WTC11 (cell line): ENCODE measurements at regions not wholly inside any gene's neighbourhood (a gene's known extent, or its start where the extent isn't known, plus 50 kb on each side); places are given as distances from the start of the nearest gene placed in this dataset.

Source experiments
- ATAC-seq: fragments of 200-7000 bp; cut with Tn5 transposase; 2 replicates; pipeline ENCODE4 v1.10.0; 2021; ENCODE audit warnings: mild to moderate bottlenecking, moderate library complexity
- CTCF ChIA-PET: fragments of 300-600 bp; sonication (Branson Sonifier 250); formaldehyde crosslinking; loops from one replicate; lab custom pipeline; 2021; ENCODE audit warnings: antibody characterized with exemption; lab: Charles Lee
- POLR2A ChIA-PET: fragments of 350-600 bp; sonication (Branson Sonifier 250); formaldehyde crosslinking; loops from one replicate; lab custom pipeline; 2021; ENCODE audit warnings: antibody characterized with exemption; lab: Charles Lee
- DNase-seq: peaks from one replicate; pipeline ENCODE4 v3.0.0; 2021; ENCODE audit warnings: low spot score
- H3K27ac Mint-ChIP-seq: 2 replicates; pipeline ENCODE4 v1.8.0; 2021; ENCODE audit warnings: mixed read lengths
- H3K27me3 Mint-ChIP-seq: 2 replicates; pipeline ENCODE4 v1.8.0; 2021; ENCODE audit warnings: low read depth, mild to moderate bottlenecking, moderate library complexity, mixed read lengths
- H3K36me3 Mint-ChIP-seq: 2 replicates; pipeline ENCODE4 v1.8.0; 2021; ENCODE audit warnings: mixed read lengths
- H3K4me1 Mint-ChIP-seq: 2 replicates; pipeline ENCODE4 v1.8.0; 2022; ENCODE audit warnings: mixed read lengths
- H3K4me3 Mint-ChIP-seq: 2 replicates; pipeline ENCODE4 v1.8.0; 2021; ENCODE audit warnings: mild to moderate bottlenecking, moderate library complexity, mixed read lengths
- H3K9me3 Mint-ChIP-seq: 2 replicates; pipeline ENCODE4 v1.8.0; 2021; ENCODE audit warnings: mixed read lengths
- JAZF1 ChIP-seq: fragments of 250-450 bp; sonication (Bioruptor Pico); IDR thresholded peaks from 2 replicates; pipeline ENCODE4 v1.9.0; 2021; ENCODE audit warnings: moderate library complexity, mild to moderate bottlenecking, inconsistent platforms
- KAT7 ChIP-seq: sonication (generic); formaldehyde crosslinking; IDR thresholded peaks from 2 replicates; pipeline ENCODE4 v1.8.1; 2023; ENCODE audit warnings: missing genetic modification reagents, mild to moderate bottlenecking, borderline replicate concordance
- NFATC4 ChIP-seq: fragments of 250-450 bp; sonication (Bioruptor Pico); IDR thresholded peaks from 2 replicates; pipeline ENCODE4 v1.9.0; 2021; ENCODE audit warnings: mild to moderate bottlenecking
- NFE2L1 ChIP-seq: sonication (generic); formaldehyde crosslinking; IDR thresholded peaks from 2 replicates; pipeline ENCODE4 v1.8.1; 2023; ENCODE audit warnings: missing genetic modification reagents
- NR1H2 ChIP-seq: sonication (generic); formaldehyde crosslinking; IDR thresholded peaks from 2 replicates; pipeline ENCODE4 v1.9.0; 2021; ENCODE audit warnings: mild to moderate bottlenecking, moderate library complexity, missing genetic modification reagents
- SOX15 ChIP-seq: fragments of 250-450 bp; sonication (Bioruptor Pico); IDR thresholded peaks from 2 replicates; pipeline ENCODE4 v1.9.0; 2021; ENCODE audit warnings: mild to moderate bottlenecking
- TCF7 ChIP-seq: sonication (generic); formaldehyde crosslinking; IDR thresholded peaks from 2 replicates; pipeline ENCODE4 v1.8.0; 2022; ENCODE audit warnings: mild to moderate bottlenecking, low read depth, missing genetic modification reagents, moderate library complexity
- TEAD4 ChIP-seq: sonication (generic); formaldehyde crosslinking; IDR thresholded peaks from 2 replicates; pipeline ENCODE4 v1.8.0; 2022; ENCODE audit warnings: mild to moderate bottlenecking, missing genetic modification reagents
- TP53 ChIP-seq: sonication (generic); formaldehyde crosslinking; IDR thresholded peaks from 2 replicates; pipeline ENCODE4 v1.8.1; 2023; ENCODE audit warnings: mild to moderate bottlenecking, missing genetic modification reagents
- ZNF121 ChIP-seq: sonication (generic); formaldehyde crosslinking; IDR thresholded peaks from 2 replicates; pipeline ENCODE4 v1.8.0; 2023; ENCODE audit warnings: missing genetic modification reagents
- ZNF138 ChIP-seq: sonication (generic); formaldehyde crosslinking; conservative IDR thresholded peaks from 2 replicates; pipeline ENCODE4 v1.8.1; 2022; ENCODE audit warnings: mild to moderate bottlenecking, moderate library complexity, missing genetic modification reagents
- ZNF263 ChIP-seq: sonication (generic); formaldehyde crosslinking; IDR thresholded peaks from 2 replicates; pipeline ENCODE4 v1.8.1; 2022; ENCODE audit warnings: low read depth, mild to moderate bottlenecking, moderate library complexity, missing genetic modification reagents
- ZNF416 ChIP-seq: fragments of 250-450 bp; sonication (Bioruptor Pico); IDR thresholded peaks from 2 replicates; pipeline ENCODE4 v1.9.0; 2021; ENCODE audit warnings: mild to moderate bottlenecking, inconsistent platforms
- ZNF671 ChIP-seq: fragments of 250-450 bp; sonication (Bioruptor Pico); IDR thresholded peaks from 2 replicates; pipeline ENCODE4 v1.8.0; 2021; ENCODE audit warnings: mild to moderate bottlenecking
- TF ChIP-seq, protein P1 (sequence below): sonication (generic); formaldehyde crosslinking; IDR thresholded peaks from 2 replicates; pipeline ENCODE4 v1.8.0; 2023; ENCODE audit warnings: missing genetic modification reagents, mild to moderate bottlenecking, borderline replicate concordance
- TF ChIP-seq, protein P2 (sequence below): sonication (generic); formaldehyde crosslinking; IDR thresholded peaks from 2 replicates; pipeline ENCODE4 v1.8.1; 2023; ENCODE audit warnings: mild to moderate bottlenecking, moderate library complexity, missing genetic modification reagents
- TF ChIP-seq, protein P3 (sequence below): sonication (generic); formaldehyde crosslinking; IDR thresholded peaks from 2 replicates; pipeline ENCODE4 v1.8.0; 2022; ENCODE audit warnings: mild to moderate bottlenecking, missing genetic modification reagents
- TF ChIP-seq, protein P4 (sequence below): fragments of 250-450 bp; sonication (Bioruptor Pico); IDR thresholded peaks from 2 replicates; pipeline ENCODE4 v1.8.0; 2021; ENCODE audit warnings: mild to moderate bottlenecking
- TF ChIP-seq, protein P5 (sequence below): fragments of 250-450 bp; sonication (Bioruptor Pico); IDR thresholded peaks from 2 replicates; pipeline ENCODE4 v2.1.2; 2022; ENCODE audit warnings: mild to moderate bottlenecking, moderate library complexity
- TF ChIP-seq, protein P6 (sequence below): fragments of 200-600 bp; IDR thresholded peaks from 2 replicates; pipeline ENCODE4 v1.8.0; 2022; ENCODE audit warnings: antibody characterized with exemption
- TF ChIP-seq, protein P7 (sequence below): sonication (generic); formaldehyde crosslinking; IDR thresholded peaks from 2 replicates; pipeline ENCODE4 v1.8.0; 2023; ENCODE audit warnings: missing genetic modification reagents

DNA sequence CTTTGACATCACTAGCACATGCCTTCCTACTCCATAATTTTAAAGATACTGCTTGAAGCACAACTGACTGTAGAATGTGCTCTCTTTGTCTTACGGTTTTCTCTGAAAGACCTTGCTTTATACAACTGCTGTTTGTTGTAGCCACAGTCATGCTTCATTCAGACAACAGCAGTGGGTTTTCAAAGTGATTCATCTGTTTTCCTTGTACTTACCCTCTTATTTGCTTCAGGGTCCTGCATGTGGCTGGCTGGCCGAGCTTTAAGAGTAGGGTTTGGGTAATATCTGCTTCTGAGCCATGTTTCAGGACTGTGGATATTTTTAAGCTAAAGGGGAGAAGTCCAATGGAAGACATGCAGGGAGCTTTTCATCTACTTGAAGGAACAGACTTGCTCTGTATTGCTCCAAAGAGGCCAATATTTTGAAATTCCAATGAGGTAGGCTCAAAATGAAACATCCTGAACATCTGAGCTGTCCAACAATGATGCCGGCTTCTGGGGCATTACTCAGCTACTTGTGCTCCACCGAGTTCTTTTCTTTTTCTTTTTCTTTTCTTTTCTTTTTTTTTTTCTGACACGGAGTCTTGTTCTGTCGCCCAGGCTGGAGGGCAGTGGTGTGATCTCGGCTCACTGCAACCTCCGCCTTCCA is 160.2 kb upstream of the SGK1 start (continued):
- TF ChIP-seq, protein P1, sequence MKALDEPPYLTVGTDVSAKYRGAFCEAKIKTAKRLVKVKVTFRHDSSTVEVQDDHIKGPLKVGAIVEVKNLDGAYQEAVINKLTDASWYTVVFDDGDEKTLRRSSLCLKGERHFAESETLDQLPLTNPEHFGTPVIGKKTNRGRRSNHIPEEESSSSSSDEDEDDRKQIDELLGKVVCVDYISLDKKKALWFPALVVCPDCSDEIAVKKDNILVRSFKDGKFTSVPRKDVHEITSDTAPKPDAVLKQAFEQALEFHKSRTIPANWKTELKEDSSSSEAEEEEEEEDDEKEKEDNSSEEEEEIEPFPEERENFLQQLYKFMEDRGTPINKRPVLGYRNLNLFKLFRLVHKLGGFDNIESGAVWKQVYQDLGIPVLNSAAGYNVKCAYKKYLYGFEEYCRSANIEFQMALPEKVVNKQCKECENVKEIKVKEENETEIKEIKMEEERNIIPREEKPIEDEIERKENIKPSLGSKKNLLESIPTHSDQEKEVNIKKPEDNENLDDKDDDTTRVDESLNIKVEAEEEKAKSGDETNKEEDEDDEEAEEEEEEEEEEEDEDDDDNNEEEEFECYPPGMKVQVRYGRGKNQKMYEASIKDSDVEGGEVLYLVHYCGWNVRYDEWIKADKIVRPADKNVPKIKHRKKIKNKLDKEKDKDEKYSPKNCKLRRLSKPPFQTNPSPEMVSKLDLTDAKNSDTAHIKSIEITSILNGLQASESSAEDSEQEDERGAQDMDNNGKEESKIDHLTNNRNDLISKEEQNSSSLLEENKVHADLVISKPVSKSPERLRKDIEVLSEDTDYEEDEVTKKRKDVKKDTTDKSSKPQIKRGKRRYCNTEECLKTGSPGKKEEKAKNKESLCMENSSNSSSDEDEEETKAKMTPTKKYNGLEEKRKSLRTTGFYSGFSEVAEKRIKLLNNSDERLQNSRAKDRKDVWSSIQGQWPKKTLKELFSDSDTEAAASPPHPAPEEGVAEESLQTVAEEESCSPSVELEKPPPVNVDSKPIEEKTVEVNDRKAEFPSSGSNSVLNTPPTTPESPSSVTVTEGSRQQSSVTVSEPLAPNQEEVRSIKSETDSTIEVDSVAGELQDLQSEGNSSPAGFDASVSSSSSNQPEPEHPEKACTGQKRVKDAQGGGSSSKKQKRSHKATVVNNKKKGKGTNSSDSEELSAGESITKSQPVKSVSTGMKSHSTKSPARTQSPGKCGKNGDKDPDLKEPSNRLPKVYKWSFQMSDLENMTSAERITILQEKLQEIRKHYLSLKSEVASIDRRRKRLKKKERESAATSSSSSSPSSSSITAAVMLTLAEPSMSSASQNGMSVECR (CRISPR knock-in tag) = no peak
- TF ChIP-seq ZNF671 (no peak), TCF7 (CRISPR knock-in tag) (no peak), ZNF138 (CRISPR knock-in tag) (no peak), ZNF121 (CRISPR knock-in tag) (no peak)
- TF ChIP-seq, protein P2, sequence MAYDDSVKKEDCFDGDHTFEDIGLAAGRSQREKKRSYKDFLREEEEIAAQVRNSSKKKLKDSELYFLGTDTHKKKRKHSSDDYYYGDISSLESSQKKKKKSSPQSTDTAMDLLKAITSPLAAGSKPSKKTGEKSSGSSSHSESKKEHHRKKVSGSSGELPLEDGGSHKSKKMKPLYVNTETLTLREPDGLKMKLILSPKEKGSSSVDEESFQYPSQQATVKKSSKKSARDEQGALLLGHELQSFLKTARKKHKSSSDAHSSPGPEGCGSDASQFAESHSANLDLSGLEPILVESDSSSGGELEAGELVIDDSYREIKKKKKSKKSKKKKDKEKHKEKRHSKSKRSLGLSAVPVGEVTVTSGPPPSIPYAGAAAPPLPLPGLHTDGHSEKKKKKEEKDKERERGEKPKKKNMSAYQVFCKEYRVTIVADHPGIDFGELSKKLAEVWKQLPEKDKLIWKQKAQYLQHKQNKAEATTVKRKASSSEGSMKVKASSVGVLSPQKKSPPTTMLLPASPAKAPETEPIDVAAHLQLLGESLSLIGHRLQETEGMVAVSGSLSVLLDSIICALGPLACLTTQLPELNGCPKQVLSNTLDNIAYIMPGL (CRISPR knock-in tag) = no peak

DNA sequence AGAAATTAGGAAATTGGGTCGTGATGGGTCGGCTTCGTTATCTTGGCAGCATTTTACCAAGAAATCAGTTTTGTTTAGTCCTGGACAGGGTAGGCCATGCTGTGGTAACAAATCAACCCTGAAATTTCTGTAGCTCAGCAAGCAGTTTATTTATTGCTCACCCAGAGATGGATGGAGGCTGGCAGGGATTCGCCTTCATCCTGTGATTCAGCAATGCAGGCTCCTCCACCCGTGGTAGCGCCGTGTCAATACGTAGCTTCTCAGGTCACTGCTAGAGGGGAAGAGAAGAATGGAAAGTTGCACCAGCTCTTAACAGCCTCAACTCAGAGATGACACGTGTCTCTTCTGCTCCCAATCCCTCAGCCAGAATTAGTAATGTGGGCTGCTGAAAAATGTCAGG is 157.0 kb upstream of the SGK1 start:
- H3K4me1 Mint-ChIP-seq = 0 out of 2 replicates have a peak, but pooled peaks cover 2% of the 10 kb centered on the region
- peaks cover 4% of the 10 kb centered on the region; the same call in 1 of the 2 replicates for H3K9me3 Mint-ChIP-seq
- no peak overlapping the region for H3K27ac Mint-ChIP-seq
- TF ChIP-seq KAT7 (CRISPR knock-in tag) (no peak), ZNF671 (no peak), ZNF416 (CRISPR knock-in tag) (no peak), SOX15 (CRISPR knock-in tag) (no peak), JAZF1 (CRISPR knock-in tag) (no peak), TEAD4 (CRISPR knock-in tag) (no peak), NR1H2 (no peak), NFE2L1 (no peak), TP53 (CRISPR knock-in tag) (no peak), ZNF263 (no peak), NFATC4 (CRISPR knock-in tag) (no peak), ZNF138 (CRISPR knock-in tag) (no peak)
- TF ChIP-seq, protein P3, sequence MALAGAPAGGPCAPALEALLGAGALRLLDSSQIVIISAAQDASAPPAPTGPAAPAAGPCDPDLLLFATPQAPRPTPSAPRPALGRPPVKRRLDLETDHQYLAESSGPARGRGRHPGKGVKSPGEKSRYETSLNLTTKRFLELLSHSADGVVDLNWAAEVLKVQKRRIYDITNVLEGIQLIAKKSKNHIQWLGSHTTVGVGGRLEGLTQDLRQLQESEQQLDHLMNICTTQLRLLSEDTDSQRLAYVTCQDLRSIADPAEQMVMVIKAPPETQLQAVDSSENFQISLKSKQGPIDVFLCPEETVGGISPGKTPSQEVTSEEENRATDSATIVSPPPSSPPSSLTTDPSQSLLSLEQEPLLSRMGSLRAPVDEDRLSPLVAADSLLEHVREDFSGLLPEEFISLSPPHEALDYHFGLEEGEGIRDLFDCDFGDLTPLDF (CRISPR knock-in tag) = no peak
- TF ChIP-seq, protein P4, sequence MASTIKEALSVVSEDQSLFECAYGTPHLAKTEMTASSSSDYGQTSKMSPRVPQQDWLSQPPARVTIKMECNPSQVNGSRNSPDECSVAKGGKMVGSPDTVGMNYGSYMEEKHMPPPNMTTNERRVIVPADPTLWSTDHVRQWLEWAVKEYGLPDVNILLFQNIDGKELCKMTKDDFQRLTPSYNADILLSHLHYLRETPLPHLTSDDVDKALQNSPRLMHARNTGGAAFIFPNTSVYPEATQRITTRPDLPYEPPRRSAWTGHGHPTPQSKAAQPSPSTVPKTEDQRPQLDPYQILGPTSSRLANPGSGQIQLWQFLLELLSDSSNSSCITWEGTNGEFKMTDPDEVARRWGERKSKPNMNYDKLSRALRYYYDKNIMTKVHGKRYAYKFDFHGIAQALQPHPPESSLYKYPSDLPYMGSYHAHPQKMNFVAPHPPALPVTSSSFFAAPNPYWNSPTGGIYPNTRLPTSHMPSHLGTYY (CRISPR knock-in tag) = no peak
- TF ChIP-seq, protein P5, sequence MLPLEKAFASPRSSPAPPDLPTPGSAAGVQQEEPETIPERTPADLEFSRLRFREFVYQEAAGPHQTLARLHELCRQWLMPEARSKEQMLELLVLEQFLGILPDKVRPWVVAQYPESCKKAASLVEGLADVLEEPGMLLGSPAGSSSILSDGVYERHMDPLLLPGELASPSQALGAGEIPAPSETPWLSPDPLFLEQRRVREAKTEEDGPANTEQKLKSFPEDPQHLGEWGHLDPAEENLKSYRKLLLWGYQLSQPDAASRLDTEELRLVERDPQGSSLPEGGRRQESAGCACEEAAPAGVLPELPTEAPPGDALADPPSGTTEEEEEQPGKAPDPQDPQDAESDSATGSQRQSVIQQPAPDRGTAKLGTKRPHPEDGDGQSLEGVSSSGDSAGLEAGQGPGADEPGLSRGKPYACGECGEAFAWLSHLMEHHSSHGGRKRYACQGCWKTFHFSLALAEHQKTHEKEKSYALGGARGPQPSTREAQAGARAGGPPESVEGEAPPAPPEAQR (CRISPR knock-in tag) = no peak
- TF ChIP-seq, protein P6, sequence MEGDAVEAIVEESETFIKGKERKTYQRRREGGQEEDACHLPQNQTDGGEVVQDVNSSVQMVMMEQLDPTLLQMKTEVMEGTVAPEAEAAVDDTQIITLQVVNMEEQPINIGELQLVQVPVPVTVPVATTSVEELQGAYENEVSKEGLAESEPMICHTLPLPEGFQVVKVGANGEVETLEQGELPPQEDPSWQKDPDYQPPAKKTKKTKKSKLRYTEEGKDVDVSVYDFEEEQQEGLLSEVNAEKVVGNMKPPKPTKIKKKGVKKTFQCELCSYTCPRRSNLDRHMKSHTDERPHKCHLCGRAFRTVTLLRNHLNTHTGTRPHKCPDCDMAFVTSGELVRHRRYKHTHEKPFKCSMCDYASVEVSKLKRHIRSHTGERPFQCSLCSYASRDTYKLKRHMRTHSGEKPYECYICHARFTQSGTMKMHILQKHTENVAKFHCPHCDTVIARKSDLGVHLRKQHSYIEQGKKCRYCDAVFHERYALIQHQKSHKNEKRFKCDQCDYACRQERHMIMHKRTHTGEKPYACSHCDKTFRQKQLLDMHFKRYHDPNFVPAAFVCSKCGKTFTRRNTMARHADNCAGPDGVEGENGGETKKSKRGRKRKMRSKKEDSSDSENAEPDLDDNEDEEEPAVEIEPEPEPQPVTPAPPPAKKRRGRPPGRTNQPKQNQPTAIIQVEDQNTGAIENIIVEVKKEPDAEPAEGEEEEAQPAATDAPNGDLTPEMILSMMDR = no peak
- TF ChIP-seq, protein P7, sequence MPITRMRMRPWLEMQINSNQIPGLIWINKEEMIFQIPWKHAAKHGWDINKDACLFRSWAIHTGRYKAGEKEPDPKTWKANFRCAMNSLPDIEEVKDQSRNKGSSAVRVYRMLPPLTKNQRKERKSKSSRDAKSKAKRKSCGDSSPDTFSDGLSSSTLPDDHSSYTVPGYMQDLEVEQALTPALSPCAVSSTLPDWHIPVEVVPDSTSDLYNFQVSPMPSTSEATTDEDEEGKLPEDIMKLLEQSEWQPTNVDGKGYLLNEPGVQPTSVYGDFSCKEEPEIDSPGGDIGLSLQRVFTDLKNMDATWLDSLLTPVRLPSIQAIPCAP (CRISPR knock-in tag) = no peak

More for the DNA sequence above, 157.0 kb upstream of the SGK1 start:
- POLR2A ChIA-PET = no interaction called here
- CTCF ChIA-PET = no interaction called here
- Mint-ChIP-seq H3K36me3 (no peaks in the 10 kb centered on the region), H3K4me3 (no peak overlapping the region), H3K27me3 (no peaks in the 10 kb centered on the region; the same call in 1 of the 2 replicates)
- no peak for ATAC-seq
- no peak for DNase-seq
